Motor neuron (in vitro differentiated cells): ENCODE measurements at regions not wholly inside any gene's neighbourhood (a gene's known extent, or its start where the extent isn't known, plus 50 kb on each side); places are given as distances from the start of the nearest gene placed in this dataset.

Experiments used
- ATAC-seq, 8 experiments: fragments of 200-7000 bp; cut with Tn5 transposase; replicated peaks in 6 of 8; 2 replicates each; pipeline ENCODE4 v1.8.0; 2021; ENCODE audit warnings: mild to moderate bottlenecking in 8 of 8, moderate library complexity in 8 of 8
- H3K27ac ChIP-seq, 2 donors: fragments of 250-450 bp; sonication (Bioruptor Pico); 2 replicates each; pipeline ENCODE4 v1.9.0; 2021; ENCODE audit warnings: antibody characterized with exemption in 2 of 2, mild to moderate bottlenecking in 2 of 2, moderate library complexity in 1 of 2
- H3K4me1 ChIP-seq, 2 donors: fragments of 250-450 bp; sonication (Bioruptor Pico); replicated peaks in 1 of 2; 2 replicates each; pipeline ENCODE4 v1.6.1; 2021; ENCODE audit warnings: antibody characterized with exemption in 2 of 2, mild to moderate bottlenecking in 2 of 2, moderate library complexity in 1 of 2
- H3K4me3 ChIP-seq, 5 donors: fragments of 250-450 bp; sonication (Bioruptor Pico); 2 replicates each; pipeline ENCODE4 v1.9.0; 2021; ENCODE audit warnings: antibody characterized with exemption in 5 of 5, mild to moderate bottlenecking in 5 of 5, moderate library complexity in 4 of 5
- WGBS, 10 experiments: fragments of 450-650 bp; shearing (Covaris generic); methylation state at CpG; one replicate each; pipeline ENCODE4 v1.0.0; 2022; 5-methylcytosine and 5-hydroxymethylcytosine counted together
- in situ Hi-C, 9 experiments: fragments of 400-800 bp; cut with MboI; loops; one replicate each; pipeline ENCODE4 v1.15.0; 2021; ENCODE audit warnings: low sequenced_read_pairs in 9 of 9, low pct_unique_long_range_greater_than_20kb in 2 of 9; ENCODE audit not compliant: unreplicated experiment in 9 of 9

- 8 to 90% (median 61%) methylated on average over 1 to 7 of the region's 8 CpGs for WGBS, 10 experiments
- Histone ChIP-seq H3K27ac (no peak overlapping the region), H3K4me1 (no peaks in the 10 kb centered on the region), H3K4me3 (no peak overlapping the region)
- ATAC-seq, result no peak
- in situ Hi-C loops, result no loop called here
These were observed 220.4 kb upstream of the MEX3C start for GRCh38 chr18:51417643-51418483.

- ATAC-seq, result no peak
- 0 to 90% (median 73%) methylated on average over 1 to 6 of the region's 6 CpGs; no CpG with 5 or more reads in 2 of the 10 experiments for WGBS, 10 experiments
- no peak overlapping the region for H3K4me3 ChIP-seq
- in situ Hi-C loops, result no loop called here
- H3K27ac ChIP-seq, result no peak overlapping the region
- no peaks in the 10 kb centered on the region for H3K4me1 ChIP-seq
These were observed 228.0 kb upstream of the MEX3C start for GRCh38 chr18:51425475-51425874.

- peak in 5 of 8 experiments; percentile 27 to 68 (median 46) for ATAC-seq
- Histone ChIP-seq H3K27ac (no peak overlapping the region), H3K4me1 (no peaks in the 10 kb centered on the region), H3K4me3 (no peak overlapping the region)
- in situ Hi-C loops, result no loop called here
- WGBS, 10 experiments, result 0 to 76% (median 30%) methylated on average over 1 to 3 of the region's 3 CpGs; no CpG with 5 or more reads in 4 of the 10 experiments
These were observed 228.4 kb upstream of the MEX3C start for GRCh38 chr18:51425889-51426288.

- Histone ChIP-seq H3K4me1 (no peaks in the 10 kb centered on the region), H3K4me3 (no peak overlapping the region), H3K27ac (no peak overlapping the region)
- peak in 2 of 8 experiments; percentile 25 to 75 for ATAC-seq
- in situ Hi-C loops, result no loop called here
- 0 to 92% (median 41%) methylated on average over 1 to 2 of the region's 2 CpGs for WGBS, 10 experiments
These were observed 229.5 kb upstream of the MEX3C start for GRCh38 chr18:51426996-51427395.

- Histone ChIP-seq H3K4me1 (no peaks in the 10 kb centered on the region), H3K4me3 (no peak overlapping the region), H3K27ac (no peak overlapping the region)
- in situ Hi-C loops, result no loop called here
- ATAC-seq, result no peak
These were observed 232.2 kb upstream of the MEX3C start for GRCh38 chr18:51429644-51430043.

GRCh38 chr18:51430538-51430937 is 233.1 kb upstream of the MEX3C start:
- no peak for ATAC-seq
- Histone ChIP-seq H3K4me3 (no peak overlapping the region), H3K27ac (no peak overlapping the region), H3K4me1 (no peaks in the 10 kb centered on the region)
- 25 to 100% (median 100%) methylated on average over 1 of the region's 1 CpG for WGBS, 10 experiments
- in situ Hi-C loops, result no loop called here

GRCh38 chr18:51433296-51433695 is 235.8 kb upstream of the MEX3C start:
- H3K27ac ChIP-seq, result no peak overlapping the region
- WGBS, 10 experiments, result 0 to 100% (median 87%) methylated on average over 1 to 4 of the region's 4 CpGs; no CpG with 5 or more reads in 3 of the 10 experiments
- no peak for ATAC-seq
- in situ Hi-C loops, result no loop called here
- no peak overlapping the region for H3K4me3 ChIP-seq
- H3K4me1 ChIP-seq, result no peaks in the 10 kb centered on the region

- Histone ChIP-seq H3K4me1 (no peaks in the 10 kb centered on the region), H3K27ac (no peak overlapping the region), H3K4me3 (no peak overlapping the region)
- no peak for ATAC-seq
- in situ Hi-C loops, result no loop called here
- WGBS, 10 experiments, result 0 to 100% (median 68%) methylated on average over 1 to 3 of the region's 3 CpGs; no CpG with 5 or more reads in 3 of the 10 experiments
These were observed 236.4 kb upstream of the MEX3C start for GRCh38 chr18:51433881-51434280.

GRCh38 chr18:51437280-51438271 is 240.1 kb upstream of the MEX3C start:
- no peak for ATAC-seq
- H3K4me1 ChIP-seq, result peaks cover 0 to 10% of the 10 kb centered on the region in 2 donors
- H3K27ac ChIP-seq, result no peak overlapping the region
- 5 to 85% (median 63%) methylated on average over 2 to 11 of the region's 13 CpGs; no CpG with 5 or more reads in 1 of the 10 experiments for WGBS, 10 experiments
- in situ Hi-C loops, result no loop called here
- H3K4me3 ChIP-seq, result no peak overlapping the region

- H3K4me3 ChIP-seq, result no peak overlapping the region
- in situ Hi-C loops, result no loop called here
- H3K4me1 ChIP-seq, result peaks cover 0 to 12% of the 10 kb centered on the region in 2 donors
- no peak for ATAC-seq
- no peak overlapping the region for H3K27ac ChIP-seq
These were observed 241.4 kb upstream of the MEX3C start for GRCh38 chr18:51438797-51439350.

GRCh38 chr18:51442012-51442411 is 244.5 kb upstream of the MEX3C start:
- no peak overlapping the region for H3K4me3 ChIP-seq
- ATAC-seq, result peak in 4 of 8 experiments; percentile 54 to 95 (median 61)
- H3K4me1 ChIP-seq, result peaks cover 0 to 12% of the 10 kb centered on the region in 2 donors
- H3K27ac ChIP-seq, result no peak overlapping the region
- in situ Hi-C loops, result no loop called here

GRCh38 chr18:51446571-51447210 is 249.2 kb upstream of the MEX3C start:
- 0 to 100% (median 43%) methylated on average over 1 to 2 of the region's 2 CpGs; no CpG with 5 or more reads in 4 of the 10 experiments for WGBS, 10 experiments
- Histone ChIP-seq H3K27ac (no peak overlapping the region), H3K4me1 (peaks cover 0 to 14% of the 10 kb centered on the region in 2 donors), H3K4me3 (no peak overlapping the region)
- in situ Hi-C loops, result no loop called here
- no peak for ATAC-seq
